Neural progenitor cell (in vitro differentiated cells): ENCODE measurements at regions not wholly inside any gene's neighbourhood (a gene's known extent, or its start where the extent isn't known, plus 50 kb on each side); places are given as distances from the start of the nearest gene placed in this dataset.

ENCODE experiments used
- DNase-seq: peaks from one replicate; pipeline ENCODE4 v3.0.0-alpha.2; 2016; ENCODE audit warnings: low spot score
- H2AFZ ChIP-seq: fragments of 200-600 bp; sonication (generic); replicated peaks from 2 replicates; pipeline ENCODE4 v1.6.1; 2016; ENCODE audit warnings: antibody characterized with exemption
- H3F3A ChIP-seq: fragments of 200-600 bp; sonication (generic); 2 replicates; pipeline ENCODE4 v1.6.1; 2016; ENCODE audit warnings: antibody characterized with exemption, low read depth
- H3K27ac ChIP-seq: fragments of 200-600 bp; sonication (generic); 2 replicates; pipeline ENCODE4 v1.5.1; 2016; ENCODE audit warnings: mild to moderate bottlenecking
- H3K27me3 ChIP-seq: fragments of 200-600 bp; sonication (generic); 2 replicates; pipeline ENCODE4 v1.6.1; 2016; ENCODE audit warnings: mild to moderate bottlenecking, moderate library complexity
- H3K36me3 ChIP-seq: fragments of 200-600 bp; sonication (generic); 2 replicates; pipeline ENCODE4 v1.5.1; 2016
- H3K4me1 ChIP-seq: fragments of 200-600 bp; sonication (generic); 2 replicates; pipeline ENCODE4 v1.6.1; 2016; ENCODE audit warnings: mixed run types
- H3K4me2 ChIP-seq: fragments of 200-600 bp; sonication (generic); 2 replicates; pipeline ENCODE4 v1.6.1; 2016
- H3K4me3 ChIP-seq: fragments of 200-600 bp; sonication (generic); 2 replicates; pipeline ENCODE4 v1.5.1; 2016
- H3K79me2 ChIP-seq: fragments of 200-600 bp; sonication (generic); 2 replicates; pipeline ENCODE4 v1.6.1; 2016; ENCODE audit warnings: low read depth
- H3K9ac ChIP-seq: fragments of 200-600 bp; sonication (generic); 2 replicates; pipeline ENCODE4 v1.6.1; 2016
- H3K9me3 ChIP-seq: fragments of 200-600 bp; sonication (generic); 2 replicates; pipeline ENCODE4 v1.5.1; 2016; ENCODE audit warnings: low read depth
- H4K20me1 ChIP-seq: fragments of 200-600 bp; sonication (generic); 2 replicates; pipeline ENCODE4 v1.6.1; 2016; ENCODE audit warnings: low read depth
- H3K27ac Mint-ChIP-seq: 3 replicates; pipeline ENCODE4 v1.8.0; 2021; ENCODE audit warnings: mixed read lengths
- H3K27me3 Mint-ChIP-seq: 2 replicates; pipeline ENCODE4 v1.8.0; 2022; ENCODE audit warnings: low read depth, mild to moderate bottlenecking, inconsistent platforms, moderate library complexity, mixed read lengths; ENCODE audit not compliant: insufficient read depth
- H3K36me3 Mint-ChIP-seq: 3 replicates; pipeline ENCODE4 v1.8.0; 2021; ENCODE audit warnings: mixed read lengths
- H3K4me1 Mint-ChIP-seq: 3 replicates; pipeline ENCODE4 v1.8.0; 2021; ENCODE audit warnings: mixed read lengths
- H3K4me3 Mint-ChIP-seq: 3 replicates; pipeline ENCODE4 v1.8.0; 2021; ENCODE audit warnings: mild to moderate bottlenecking, moderate library complexity, mixed read lengths
- H3K9me3 Mint-ChIP-seq: 3 replicates; pipeline ENCODE4 v1.8.0; 2020; ENCODE audit warnings: mixed read lengths
- EZH2 ChIP-seq: fragments of 200-600 bp; sonication (generic); IDR thresholded peaks from 2 replicates; pipeline ENCODE4 v1.6.1; 2017; ENCODE audit warnings: antibody characterized with exemption, mild to moderate bottlenecking, moderate library complexity
- EZH2phosphoT487 ChIP-seq: fragments of 200-600 bp; sonication (generic); IDR thresholded peaks from 2 replicates; pipeline ENCODE4 v1.6.1; 2017; ENCODE audit warnings: antibody characterized with exemption
- TF ChIP-seq, protein P1 (sequence below): fragments of 200-600 bp; sonication (generic); IDR thresholded peaks from 2 replicates; pipeline ENCODE4 v1.5.1; 2017; ENCODE audit warnings: antibody characterized with exemption, mild to moderate bottlenecking

DNA sequence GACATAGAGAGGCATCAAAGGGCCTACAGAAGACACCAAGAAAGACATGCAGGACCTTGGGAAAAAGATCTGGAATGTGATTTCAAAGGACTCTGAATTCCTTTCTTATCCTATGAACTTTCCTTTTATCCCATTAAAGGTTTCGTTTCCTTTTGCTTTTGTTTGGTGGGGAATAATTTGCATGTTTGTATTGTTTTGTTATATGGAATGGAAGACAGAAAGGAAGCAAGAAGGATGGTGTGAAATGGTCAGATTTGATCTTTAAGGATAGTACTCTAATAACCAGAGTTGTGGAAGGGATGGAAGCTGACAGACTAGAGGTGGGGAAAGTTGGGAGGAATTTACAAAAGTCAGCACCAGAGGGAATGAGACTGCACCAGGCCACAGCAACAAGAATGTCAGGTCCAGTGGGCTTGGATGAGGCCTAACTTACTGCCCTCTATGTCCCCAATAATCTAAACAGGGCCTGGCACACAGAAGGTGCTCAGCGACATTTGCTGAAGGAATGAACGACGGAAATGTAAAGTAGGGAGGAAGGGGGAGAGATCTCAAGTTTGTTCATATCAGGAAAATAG is 173.7 kb downstream of the FOXA2 start:
- no peaks in the 10 kb centered on the region for H3K4me1 Mint-ChIP-seq
- Histone ChIP-seq H3K4me2 (no peak overlapping the region), H3K4me1 (no peaks in the 10 kb centered on the region), H3K27me3 (peaks cover 79% of the 10 kb centered on the region), H4K20me1 (no peaks in the 10 kb centered on the region), H2AFZ (no peak overlapping the region), H3K9ac (no peak overlapping the region), H3K36me3 (no peaks in the 10 kb centered on the region), H3K27ac (no peak overlapping the region), H3F3A (no peaks in the 10 kb centered on the region), H3K4me3 (no peak overlapping the region), H3K79me2 (no peaks in the 10 kb centered on the region), H3K9me3 (no peaks in the 10 kb centered on the region)
- H3K27me3 Mint-ChIP-seq = peaks cover 16% of the 10 kb centered on the region
- no peaks in the 10 kb centered on the region for H3K36me3 Mint-ChIP-seq
- DNase-seq = no peak
- H3K9me3 Mint-ChIP-seq = no peaks in the 10 kb centered on the region
- no peak for TF ChIP-seq EZH2
- TF ChIP-seq, protein P1, sequence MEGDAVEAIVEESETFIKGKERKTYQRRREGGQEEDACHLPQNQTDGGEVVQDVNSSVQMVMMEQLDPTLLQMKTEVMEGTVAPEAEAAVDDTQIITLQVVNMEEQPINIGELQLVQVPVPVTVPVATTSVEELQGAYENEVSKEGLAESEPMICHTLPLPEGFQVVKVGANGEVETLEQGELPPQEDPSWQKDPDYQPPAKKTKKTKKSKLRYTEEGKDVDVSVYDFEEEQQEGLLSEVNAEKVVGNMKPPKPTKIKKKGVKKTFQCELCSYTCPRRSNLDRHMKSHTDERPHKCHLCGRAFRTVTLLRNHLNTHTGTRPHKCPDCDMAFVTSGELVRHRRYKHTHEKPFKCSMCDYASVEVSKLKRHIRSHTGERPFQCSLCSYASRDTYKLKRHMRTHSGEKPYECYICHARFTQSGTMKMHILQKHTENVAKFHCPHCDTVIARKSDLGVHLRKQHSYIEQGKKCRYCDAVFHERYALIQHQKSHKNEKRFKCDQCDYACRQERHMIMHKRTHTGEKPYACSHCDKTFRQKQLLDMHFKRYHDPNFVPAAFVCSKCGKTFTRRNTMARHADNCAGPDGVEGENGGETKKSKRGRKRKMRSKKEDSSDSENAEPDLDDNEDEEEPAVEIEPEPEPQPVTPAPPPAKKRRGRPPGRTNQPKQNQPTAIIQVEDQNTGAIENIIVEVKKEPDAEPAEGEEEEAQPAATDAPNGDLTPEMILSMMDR = no peak
- TF ChIP-seq EZH2phosphoT487 = no peak
- H3K27ac Mint-ChIP-seq = no peak overlapping the region
- no peak overlapping the region for H3K4me3 Mint-ChIP-seq

DNA sequence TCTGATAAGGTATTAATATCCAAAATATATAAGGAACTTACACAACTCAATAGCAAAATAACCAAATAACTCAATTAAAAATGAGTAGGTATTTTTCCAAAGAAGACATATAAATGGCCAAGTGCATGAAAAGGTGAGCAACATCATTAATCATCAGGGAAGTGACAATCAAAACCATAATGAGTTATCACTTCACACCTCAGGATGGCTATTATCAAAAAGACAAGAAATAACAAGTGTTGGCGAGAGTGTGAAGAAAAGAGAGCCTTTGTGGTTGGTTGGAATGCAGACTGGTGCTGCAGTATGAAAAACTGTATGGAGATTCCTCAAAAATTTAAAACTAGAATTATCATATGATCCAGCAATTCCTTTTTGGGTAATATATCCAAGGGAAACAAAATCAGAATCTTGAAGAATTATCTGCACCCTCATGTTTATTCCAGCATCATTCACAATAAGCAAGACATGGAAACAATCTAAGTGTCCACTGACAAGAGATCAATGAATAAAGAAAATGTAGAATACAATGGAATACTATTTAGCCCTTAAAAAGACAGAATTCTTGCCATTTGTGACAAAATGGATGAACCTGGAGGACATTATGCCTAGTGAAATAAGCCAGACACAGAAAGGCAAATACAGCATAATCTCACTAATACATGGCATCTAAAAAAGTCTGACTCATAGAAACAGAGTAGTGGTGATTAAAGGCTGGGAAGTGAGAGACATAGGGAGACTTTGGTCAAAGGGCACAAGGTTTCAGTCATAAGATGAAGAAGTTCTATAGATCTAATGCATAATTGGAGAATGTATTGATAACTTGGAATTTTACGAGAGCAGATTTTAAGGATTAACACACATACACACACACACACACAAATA is 175.6 kb downstream of the FOXA2 start:
- H3K4me1 Mint-ChIP-seq = peaks cover 13% of the 10 kb centered on the region
- no peak for TF ChIP-seq EZH2
- TF ChIP-seq, protein P1 = no peak
- no peak for TF ChIP-seq EZH2phosphoT487

DNA sequence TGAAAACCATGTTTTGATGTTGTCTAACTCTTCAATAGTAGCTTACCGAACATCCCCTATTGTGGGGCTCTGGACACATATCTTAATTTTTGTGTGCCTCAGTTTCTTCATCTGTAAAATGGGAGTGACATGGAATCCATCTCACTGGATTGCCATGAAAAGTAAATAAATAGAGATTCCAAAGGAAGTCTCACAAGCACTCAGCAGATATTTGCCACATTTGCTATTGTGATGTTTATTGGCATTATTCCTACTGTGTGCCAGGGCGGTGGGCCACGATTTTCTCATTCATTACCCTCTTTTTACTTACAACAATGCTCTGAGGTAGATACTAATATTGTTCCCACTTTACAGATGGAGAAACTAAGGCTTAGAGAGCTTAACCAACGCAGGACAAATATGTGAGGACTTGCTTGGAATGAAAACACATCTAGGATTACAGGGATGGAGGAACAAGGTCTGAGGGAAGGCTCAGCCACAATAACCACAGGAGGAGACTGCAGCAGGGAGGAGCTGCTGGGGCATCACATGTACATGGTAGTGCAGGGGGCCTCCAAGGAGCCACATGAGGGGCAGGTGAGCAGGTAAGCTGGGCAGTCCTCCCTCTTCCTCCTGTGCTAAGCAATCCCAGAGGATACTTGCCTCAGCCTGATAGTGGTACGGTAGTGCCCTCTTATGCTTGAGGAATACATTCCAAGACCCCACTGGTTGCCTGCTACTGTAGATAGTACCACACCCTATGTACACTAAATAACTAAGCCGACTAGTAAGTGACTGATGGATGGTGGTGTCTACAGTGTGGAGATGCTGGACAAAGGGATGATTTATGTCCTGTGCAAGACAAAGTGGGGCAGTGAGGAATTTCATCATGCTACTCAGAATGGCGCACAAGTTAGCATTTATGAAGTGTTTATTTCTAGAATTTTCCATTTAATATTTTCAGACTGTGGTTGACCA is 176.9 kb downstream of the FOXA2 start:
- DNase-seq = no peak
- Histone ChIP-seq H3K4me2 (no peak overlapping the region), H3K36me3 (no peaks in the 10 kb centered on the region), H3K27ac (no peak overlapping the region), H2AFZ (no peak overlapping the region), H3K4me1 (peaks cover 16% of the 10 kb centered on the region), H3K79me2 (no peaks in the 10 kb centered on the region), H4K20me1 (peaks cover 12% of the 10 kb centered on the region), H3K4me3 (no peak overlapping the region), H3K9me3 (no peaks in the 10 kb centered on the region), H3F3A (peaks cover 16% of the 10 kb centered on the region), H3K27me3 (peaks cover 83% of the 10 kb centered on the region), H3K9ac (no peak overlapping the region)
- Mint-ChIP-seq H3K36me3 (no peaks in the 10 kb centered on the region), H3K27me3 (peaks cover 17% of the 10 kb centered on the region), H3K4me1 (peaks cover 26% of the 10 kb centered on the region), H3K9me3 (no peaks in the 10 kb centered on the region), H3K27ac (no peak overlapping the region), H3K4me3 (no peak overlapping the region)
- TF ChIP-seq, protein P1 = no peak
- TF ChIP-seq EZH2 (no peak), EZH2phosphoT487 (no peak)

More for the DNA sequence above, 175.6 kb downstream of the FOXA2 start:
- H2AFZ ChIP-seq = no peak overlapping the region
- H3K4me2 ChIP-seq = no peak overlapping the region
- no peaks in the 10 kb centered on the region for H3K9me3 ChIP-seq
- H3K79me2 ChIP-seq = no peaks in the 10 kb centered on the region
- Mint-ChIP-seq H3K27ac (no peak overlapping the region), H3K27me3 (peaks cover 19% of the 10 kb centered on the region), H3K36me3 (no peaks in the 10 kb centered on the region), H3K9me3 (no peaks in the 10 kb centered on the region), H3K4me3 (no peak overlapping the region)
- H3K36me3 ChIP-seq = no peaks in the 10 kb centered on the region
- H3F3A ChIP-seq = peaks cover 4% of the 10 kb centered on the region
- no peak overlapping the region for H3K27ac ChIP-seq
- H3K4me1 ChIP-seq = peaks cover 4% of the 10 kb centered on the region
- H3K4me3 ChIP-seq = no peak overlapping the region
- DNase-seq = no peak
- H3K9ac ChIP-seq = no peak overlapping the region
- peaks cover 83% of the 10 kb centered on the region for H3K27me3 ChIP-seq
- no peaks in the 10 kb centered on the region for H4K20me1 ChIP-seq
